ENCODE measurements at regions not wholly inside any gene's neighbourhood (a gene's known extent, or its start where the extent isn't known, plus 50 kb on each side); places are given as distances from the start of the nearest gene placed in this dataset.

- Mint-ChIP-seq H3K4me3 (ENCODE audit: unreplicated experiment) (no peak overlapping the region), H3K4me1 (ENCODE audit: low read depth, unreplicated experiment) (no peaks in the 10 kb centered on the region), H3K27ac (ENCODE audit: unreplicated experiment) (no peak overlapping the region), H3K9me3 (ENCODE audit: unreplicated experiment) (no peaks in the 10 kb centered on the region), H3K36me3 (ENCODE audit: insufficient read depth, unreplicated experiment) (no peaks in the 10 kb centered on the region), H3K27me3 (ENCODE audit: insufficient read depth, unreplicated experiment) (no peaks in the 10 kb centered on the region)
- DNase-seq, result no peak
- H3K36me3 ChIP-seq (ENCODE audit: control insufficient read depth, insufficient read depth, low read length), result no peaks in the 10 kb centered on the region
- H3K27me3 ChIP-seq (replicated peaks; ENCODE audit: control insufficient read depth, insufficient read depth, low read length), result no peaks in the 10 kb centered on the region
- H3K9me3 ChIP-seq, result no peaks in the 10 kb centered on the region
- ChIA-PET POLR2A (no interaction called here), CTCF (interaction anchor here (0.6 kb wide), 1 partner anchor 37 kb away, joined by 3 read pairs; no protein-coding TSS in a partner anchor)
- no peak for TF ChIP-seq CTCF (IDR thresholded peaks at IDR 0.05; ENCODE audit: insufficient read depth in 1 of 2, low read depth in 1 of 2, low read length in 1 of 2, severe bottlenecking in 1 of 2, unreplicated experiment in 1 of 2)
- BruUV-seq (replicated peaks), result no TSS peak
- intact Hi-C loops (cut with micrococcal nuclease; ENCODE audit: unreplicated experiment), result no loop called here
- H3K4me3 ChIP-seq (ENCODE audit: low read depth, low read length), result no peak overlapping the region
- no peaks in the 10 kb centered on the region for H3K4me1 ChIP-seq
Measured at GRCh38 chr2:101528501-101528900, 53.6 kb upstream of the RFX8 start.

GRCh38 chr2:101524806-101525430 is 50.0 kb upstream of the RFX8 start:
- no peaks in the 10 kb centered on the region for H3K9me3 Mint-ChIP-seq (ENCODE audit: unreplicated experiment)
- no TSS peak for BruUV-seq (replicated peaks)
- no peaks in the 10 kb centered on the region for H3K9me3 ChIP-seq
- POLR2A ChIA-PET, result no interaction called here
- intact Hi-C loops (cut with micrococcal nuclease; ENCODE audit: unreplicated experiment), result no loop called here
- H3K27me3 Mint-ChIP-seq (ENCODE audit: insufficient read depth, unreplicated experiment), result no peaks in the 10 kb centered on the region
- no peaks in the 10 kb centered on the region for H3K4me1 Mint-ChIP-seq (ENCODE audit: low read depth, unreplicated experiment)
- H3K27ac Mint-ChIP-seq (ENCODE audit: unreplicated experiment), result no peak overlapping the region
- no peaks in the 10 kb centered on the region for H3K36me3 Mint-ChIP-seq (ENCODE audit: insufficient read depth, unreplicated experiment)
- no peak overlapping the region for H3K4me3 ChIP-seq (ENCODE audit: low read depth, low read length)
- H3K4me1 ChIP-seq, result no peaks in the 10 kb centered on the region
- no peak for DNase-seq
- H3K36me3 ChIP-seq (ENCODE audit: control insufficient read depth, insufficient read depth, low read length), result no peaks in the 10 kb centered on the region
- no peak for TF ChIP-seq CTCF (IDR thresholded peaks at IDR 0.05; ENCODE audit: insufficient read depth in 1 of 2, low read depth in 1 of 2, low read length in 1 of 2, severe bottlenecking in 1 of 2, unreplicated experiment in 1 of 2)
- no peaks in the 10 kb centered on the region for H3K27me3 ChIP-seq (replicated peaks; ENCODE audit: control insufficient read depth, insufficient read depth, low read length)
- CTCF ChIA-PET, result no interaction called here
- no peak overlapping the region for H3K4me3 Mint-ChIP-seq (ENCODE audit: unreplicated experiment)

All from Caco-2 (cell line).